HK-2 (cell line): ENCODE measurements at regions not wholly inside any gene's neighbourhood (a gene's known extent, or its start where the extent isn't known, plus 50 kb on each side); places are given as distances from the start of the nearest gene placed in this dataset.

Source experiments
- DNase-seq: peaks from one replicate; pipeline ENCODE4 v3.0.0-alpha.2; 2018; ENCODE audit not compliant: unreplicated experiment

DNA sequence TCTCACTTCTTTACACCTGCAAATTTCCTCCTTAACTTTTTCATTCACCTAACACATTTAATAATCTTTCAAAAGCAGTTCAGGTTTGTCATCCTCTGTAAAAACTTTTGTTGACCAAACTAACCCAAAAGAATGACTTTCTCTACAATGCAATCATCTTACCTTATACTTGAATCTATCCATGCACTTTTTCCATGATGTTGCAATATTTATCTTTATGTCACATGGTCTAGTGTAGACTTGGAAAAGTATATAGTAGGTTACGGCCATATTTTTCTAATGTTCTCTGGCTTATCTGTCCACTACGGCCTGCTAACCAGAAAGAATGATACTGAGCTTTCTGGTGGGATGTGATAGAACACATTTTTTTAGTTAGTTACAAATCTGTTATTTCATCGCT is 431.0 kb upstream of the SOX9 start:
- no peak for DNase-seq

- DNase-seq: no peak
Measured at GRCh38 chr17:71699907-71700306, 420.9 kb upstream of the SOX9 start.

GRCh38 chr17:71703701-71704100 is 417.1 kb upstream of the SOX9 start:
- no peak for DNase-seq

DNA sequence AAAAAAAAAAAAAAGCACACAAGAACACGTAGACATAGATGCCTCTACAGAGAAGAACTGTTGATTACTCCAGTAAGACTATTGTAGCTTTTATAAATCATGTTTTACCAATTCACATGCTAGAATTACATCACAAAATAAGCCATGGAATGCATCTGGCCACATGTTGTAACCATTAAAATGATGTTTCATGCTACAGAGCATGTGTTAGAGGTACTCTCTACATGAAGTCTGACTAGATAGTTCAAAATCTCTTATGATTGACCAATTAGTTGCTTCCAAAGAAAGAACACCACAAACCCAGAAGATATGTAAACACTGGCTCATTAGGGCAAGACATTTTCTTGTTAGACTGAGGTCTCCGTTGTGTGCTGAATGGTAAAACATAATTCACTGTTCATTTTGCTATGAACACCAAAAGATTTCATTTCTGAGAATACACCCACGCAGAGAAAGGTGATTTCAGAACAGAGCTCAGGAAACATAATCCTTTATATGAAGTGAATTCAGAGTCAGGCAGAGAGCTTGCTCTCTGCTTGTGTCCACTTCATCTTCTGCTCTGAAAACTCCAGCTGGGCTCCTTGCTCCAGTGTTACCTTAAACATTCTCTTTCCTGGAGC is 411.4 kb upstream of the SOX9 start:
- DNase-seq: no peak

DNA sequence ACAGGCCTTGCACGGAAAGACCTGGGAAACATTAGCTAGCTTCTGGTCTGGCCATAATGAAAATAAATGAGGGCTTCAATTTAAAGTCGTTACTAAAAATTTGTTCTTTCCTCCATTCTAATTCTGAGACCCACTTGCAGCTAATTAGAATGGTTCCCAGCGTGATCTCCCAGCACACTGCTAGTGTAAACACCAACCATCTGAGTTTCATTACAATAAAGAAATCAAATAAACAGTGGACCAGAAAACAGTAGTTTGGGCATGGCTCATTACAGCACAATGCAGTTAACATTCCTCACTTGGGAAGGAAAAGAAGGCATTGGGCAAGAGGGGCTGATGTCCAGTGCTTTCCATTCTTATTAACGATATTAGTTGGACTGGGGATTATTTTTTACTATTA is 410.9 kb upstream of the SOX9 start:
- no peak for DNase-seq

DNA sequence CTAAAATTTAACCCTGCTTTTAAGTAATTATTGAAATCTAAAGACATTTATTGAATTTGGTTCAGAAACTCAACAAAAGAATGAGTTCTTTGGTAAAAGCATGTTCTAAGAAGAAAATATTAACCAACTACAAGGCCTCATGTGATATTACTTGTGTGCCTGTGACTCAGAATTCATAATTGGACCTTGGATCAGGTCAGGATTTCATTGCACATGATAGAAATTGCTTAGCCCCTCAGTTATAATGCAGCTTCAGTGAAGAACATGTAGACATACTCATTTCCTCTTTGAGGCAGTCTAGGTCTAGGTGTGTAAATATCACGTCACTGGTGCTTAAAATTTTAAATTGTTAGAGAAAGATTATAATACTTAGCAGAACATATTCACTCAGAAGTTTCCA is 410.0 kb upstream of the SOX9 start:
- no peak for DNase-seq

DNA sequence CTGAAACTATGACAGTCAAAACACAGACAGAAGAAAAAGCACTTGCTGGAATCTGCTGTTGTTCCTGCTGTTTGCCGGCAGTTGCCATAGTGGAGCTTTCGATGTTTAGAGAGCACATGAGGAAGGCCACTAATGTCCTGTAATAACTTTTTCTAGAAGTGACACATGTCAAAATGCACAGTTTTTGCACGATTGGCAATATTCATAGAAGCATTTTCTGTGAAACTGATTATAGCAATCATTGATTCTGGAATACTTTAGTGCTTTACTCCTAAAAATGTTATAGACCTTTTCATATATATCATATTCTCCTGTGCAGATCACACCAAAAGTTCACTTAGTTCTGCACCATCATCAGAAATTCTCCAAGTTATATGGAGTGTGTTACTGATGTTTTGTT is 407.0 kb upstream of the SOX9 start:
- DNase-seq: no peak

GRCh38 chr17:71724339-71724738 is 396.5 kb upstream of the SOX9 start:
- no peak for DNase-seq

GRCh38 chr17:71725811-71726210 is 395.0 kb upstream of the SOX9 start:
- DNase-seq: no peak

GRCh38 chr17:71726341-71726740 is 394.5 kb upstream of the SOX9 start:
- DNase-seq: no peak

GRCh38 chr17:71727292-71727691 is 393.5 kb upstream of the SOX9 start:
- no peak for DNase-seq

DNA sequence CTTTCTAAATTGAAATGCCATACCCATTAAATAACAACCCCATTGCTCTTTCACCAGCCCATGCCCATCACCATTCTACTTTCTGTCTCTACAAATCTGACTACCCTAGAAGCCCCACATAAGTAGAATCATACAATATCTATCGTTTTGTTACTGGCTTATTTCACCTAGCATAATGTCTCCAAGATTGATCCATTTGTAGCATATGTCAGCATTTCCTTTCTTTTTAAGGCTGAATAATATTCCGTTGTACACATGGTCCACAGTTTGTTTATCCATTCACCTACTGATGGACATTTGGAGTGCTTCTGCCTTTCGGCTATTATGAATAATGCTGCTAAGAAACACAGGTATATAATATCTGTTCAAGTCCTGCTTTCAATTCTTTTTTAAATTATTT is 393.1 kb upstream of the SOX9 start:
- DNase-seq: no peak

GRCh38 chr17:71730871-71731270 is 389.9 kb upstream of the SOX9 start:
- DNase-seq: no peak

- no peak for DNase-seq
Measured at GRCh38 chr17:71735893-71736292, 384.9 kb upstream of the SOX9 start.

DNA sequence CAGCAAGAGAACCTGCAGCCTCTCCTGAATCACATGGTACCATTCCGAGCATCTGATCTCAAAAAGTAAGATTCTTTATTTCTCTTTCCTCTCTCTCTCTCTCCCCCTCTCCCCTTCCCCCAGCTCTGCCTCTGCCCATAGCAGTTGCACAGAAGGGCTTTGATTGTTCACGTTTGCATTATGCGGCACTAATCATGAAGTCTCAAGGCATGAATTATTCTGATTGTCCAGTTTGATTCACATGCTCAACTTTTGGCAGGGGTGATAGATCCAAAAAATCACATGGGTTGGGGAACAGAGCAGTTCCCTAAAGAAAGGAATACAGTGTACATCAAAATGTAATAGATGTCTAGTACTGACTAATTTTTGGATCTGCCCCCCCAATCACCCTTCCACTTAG is 380.0 kb upstream of the SOX9 start:
- no peak for DNase-seq

- DNase-seq: no peak
Measured at GRCh38 chr17:71741836-71742235, 379.0 kb upstream of the SOX9 start.

DNA sequence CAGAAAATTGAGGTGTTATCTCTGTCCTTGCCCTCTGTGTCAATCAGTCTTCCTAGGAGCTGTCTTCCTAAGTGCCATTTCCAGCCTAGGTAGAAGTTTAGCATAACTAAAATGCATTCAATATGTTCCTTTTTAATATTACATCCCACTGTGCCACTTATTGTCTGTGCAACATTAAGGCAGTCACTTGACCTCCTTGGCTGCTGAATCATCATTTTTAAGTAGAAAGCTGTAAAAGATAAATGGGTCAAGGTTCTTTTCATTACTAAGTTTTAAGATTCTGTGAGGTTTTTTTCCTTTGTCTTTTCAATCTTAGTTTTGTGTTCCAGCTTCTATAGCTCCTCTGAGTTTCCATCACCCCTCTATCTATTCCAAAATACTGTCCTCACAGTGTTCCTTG is 371.9 kb upstream of the SOX9 start:
- no peak for DNase-seq

DNA sequence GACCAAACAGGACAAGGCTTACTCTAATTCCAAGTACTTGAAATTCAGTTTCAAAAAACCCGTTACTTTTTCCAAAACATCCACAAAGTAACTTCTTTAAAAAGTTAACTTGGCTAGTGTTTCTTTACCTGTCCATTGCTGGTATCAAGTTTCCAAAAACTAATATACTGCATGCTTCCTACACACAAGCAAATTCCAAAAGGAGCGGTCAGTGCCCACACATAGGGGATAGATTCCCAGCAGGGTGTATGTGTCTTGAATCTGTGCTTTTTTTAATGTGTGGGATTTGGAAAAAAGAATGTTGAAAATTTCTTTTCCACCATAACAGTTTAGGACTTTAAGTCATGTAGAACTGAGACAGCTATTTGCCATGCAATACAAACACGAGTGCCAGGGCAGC is 367.8 kb upstream of the SOX9 start:
- no peak for DNase-seq

GRCh38 chr17:71757156-71757555 is 363.7 kb upstream of the SOX9 start:
- no peak for DNase-seq

DNA sequence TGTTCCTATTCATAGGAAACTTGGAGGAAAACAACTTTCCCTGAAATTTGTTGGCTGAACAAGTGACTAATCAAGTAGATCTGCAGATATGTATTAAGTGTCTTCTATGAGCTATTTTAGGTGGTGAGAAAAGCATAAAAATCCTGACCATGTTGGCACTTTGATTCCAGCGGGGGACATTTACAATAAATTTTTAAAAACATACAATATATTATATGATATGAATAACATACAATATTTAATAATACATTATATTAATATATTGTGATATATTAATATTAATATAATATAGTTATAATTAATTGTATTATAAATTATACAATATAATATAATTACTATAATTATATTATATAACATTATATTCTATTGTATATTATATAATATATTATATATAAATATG is 362.9 kb upstream of the SOX9 start:
- no peak for DNase-seq

DNA sequence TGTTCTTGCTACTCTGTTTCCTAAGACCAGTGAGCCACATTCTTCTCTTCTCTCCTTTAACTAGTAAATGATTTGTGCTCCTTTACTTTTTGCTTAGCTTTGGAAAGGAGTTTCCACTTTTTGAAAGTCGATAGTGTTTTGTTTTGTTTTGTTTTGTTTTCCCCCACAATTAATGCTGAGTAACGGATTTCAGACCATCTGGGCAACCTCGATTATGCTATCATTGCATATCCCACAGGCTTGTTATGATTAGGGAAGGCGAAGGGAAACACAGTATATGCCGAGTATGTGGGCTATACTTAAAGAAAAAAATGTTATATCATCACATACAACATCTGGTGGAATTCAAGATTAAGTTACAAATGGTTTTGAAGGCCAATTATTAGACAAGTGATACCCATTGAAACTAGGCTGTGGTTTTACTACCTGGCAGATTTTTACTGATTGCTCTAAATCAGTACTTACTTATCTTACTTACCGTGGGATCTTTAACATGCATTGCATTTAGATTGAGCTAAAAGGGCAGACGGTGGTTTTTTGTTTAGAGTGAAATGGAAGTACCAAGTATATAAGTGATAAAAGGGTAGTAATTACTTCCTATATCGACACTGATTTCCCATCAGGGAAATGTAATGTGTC is 361.3 kb upstream of the SOX9 start:
- DNase-seq: no peak

- DNase-seq: no peak
Measured at GRCh38 chr17:71760062-71760720, 360.6 kb upstream of the SOX9 start.

GRCh38 chr17:71762526-71762925 is 358.3 kb upstream of the SOX9 start:
- DNase-seq: no peak

GRCh38 chr17:71764505-71764904 is 356.3 kb upstream of the SOX9 start:
- DNase-seq: no peak
